ENCODE measurements at regions not wholly inside any gene's neighbourhood (a gene's known extent, or its start where the extent isn't known, plus 50 kb on each side); places are given as distances from the start of the nearest gene placed in this dataset.

- Histone ChIP-seq H3K27ac (no peak overlapping the region), H3K4me1 (no peaks in the 10 kb centered on the region), H3K36me3 (no peaks in the 10 kb centered on the region), H3K9me3 (no peaks in the 10 kb centered on the region), H3K4me3 (no peak overlapping the region), H3K27me3 (peaks cover 4% of the 10 kb centered on the region)
- intact Hi-C loops (cut with DNase I) = no loop called here
- TF ChIP-seq CTCF (IDR thresholded peaks at IDR 0.05) = no peak
- ATAC-seq = no peak
- DNase-seq = peak; percentile 57
These were observed 217.5 kb upstream of the C14orf180 start for GRCh38 chr14:104361921-104362681.

- H3K4me3 ChIP-seq = no peak overlapping the region
- no peak for TF ChIP-seq CTCF (IDR thresholded peaks at IDR 0.05)
- intact Hi-C loops (cut with DNase I) = no loop called here
These were observed 216.6 kb upstream of the C14orf180 start for GRCh38 chr14:104362761-104363605.

GRCh38 chr14:104363891-104364760 lies 215.4 kb upstream of the C14orf180 start:
- Histone ChIP-seq H3K27ac (no peak overlapping the region), H3K36me3 (no peaks in the 10 kb centered on the region), H3K4me3 (no peak overlapping the region), H3K9me3 (no peaks in the 10 kb centered on the region), H3K27me3 (peaks cover 4% of the 10 kb centered on the region), H3K4me1 (no peaks in the 10 kb centered on the region)
- no peak for TF ChIP-seq CTCF (IDR thresholded peaks at IDR 0.05)
- ATAC-seq (no peak), DNase-seq (peak; percentile 51)
- intact Hi-C loops (cut with DNase I) = no loop called here

More at GRCh38 chr14:104362761-104363605, 216.6 kb upstream of the C14orf180 start:
- Histone ChIP-seq H3K4me1 (no peaks in the 10 kb centered on the region), H3K9me3 (no peaks in the 10 kb centered on the region), H3K36me3 (no peaks in the 10 kb centered on the region), H3K27ac (no peak overlapping the region), H3K27me3 (peaks cover 4% of the 10 kb centered on the region)
- DNase-seq = peak; percentile 58
- ATAC-seq = no peak

GRCh38 chr14:104364830-104365229 lies 214.7 kb upstream of the C14orf180 start:
- Histone ChIP-seq H3K27me3 (peaks cover 4% of the 10 kb centered on the region), H3K4me3 (no peak overlapping the region), H3K4me1 (no peaks in the 10 kb centered on the region), H3K36me3 (no peaks in the 10 kb centered on the region), H3K9me3 (no peaks in the 10 kb centered on the region), H3K27ac (no peak overlapping the region)
- ATAC-seq (no peak), DNase-seq (peak; percentile 42)
- intact Hi-C loops (cut with DNase I) = no loop called here
- TF ChIP-seq CTCF (IDR thresholded peaks at IDR 0.05) = no peak
